GM19324 (cell line): ENCODE measurements at regions not wholly inside any gene's neighbourhood (a gene's known extent, or its start where the extent isn't known, plus 50 kb on each side); places are given as distances from the start of the nearest gene placed in this dataset.
"Not testable (repeated sequence)": the region's sequence is repeated elsewhere in the genome, so short reads cannot be mapped to it uniquely, and the experiment has no call there.

ENCODE experiments used
- ATAC-seq: cut with Tn5 transposase; IDR thresholded peaks from one replicate; pipeline ENCODE4 v1.9.1; 2021; ENCODE audit warnings: mild to moderate bottlenecking, moderate library complexity; ENCODE audit not compliant: unreplicated experiment, low FRiP score

- ATAC-seq = no peak
Measured at GRCh38 chr3:118207271-118207670, 827.4 kb downstream of the IGSF11 start.

- no peak for ATAC-seq
Measured at GRCh38 chr3:118208642-118209041, 826.0 kb downstream of the IGSF11 start.

- ATAC-seq = no peak
Measured at GRCh38 chr3:118213892-118214291, 820.8 kb downstream of the IGSF11 start.

- no peak for ATAC-seq
Measured at GRCh38 chr3:118226206-118226605, 808.4 kb downstream of the IGSF11 start.

GRCh38 chr3:118227191-118227590 lies 807.5 kb downstream of the IGSF11 start:
- ATAC-seq = no peak

- no peak for ATAC-seq
Measured at GRCh38 chr3:118228151-118228550, 806.5 kb downstream of the IGSF11 start.

GRCh38 chr3:118229196-118229595 lies 805.5 kb downstream of the IGSF11 start:
- ATAC-seq = no peak

GRCh38 chr3:118231578-118231977 lies 803.1 kb downstream of the IGSF11 start:
- ATAC-seq = no peak

- ATAC-seq = no peak
Measured at GRCh38 chr3:118239253-118239652, 795.4 kb downstream of the IGSF11 start.

GRCh38 chr3:118244761-118245160 lies 789.9 kb downstream of the IGSF11 start:
- ATAC-seq = no peak

GRCh38 chr3:118245312-118245711 lies 789.3 kb downstream of the IGSF11 start:
- no peak for ATAC-seq

GRCh38 chr3:118258850-118259249 lies 775.8 kb downstream of the IGSF11 start:
- not testable (repeated sequence) for ATAC-seq

- no peak for ATAC-seq
Measured at GRCh38 chr3:118262800-118263402, 771.7 kb downstream of the IGSF11 start.

GRCh38 chr3:118267588-118267987 lies 767.1 kb downstream of the IGSF11 start:
- no peak for ATAC-seq

- ATAC-seq = no peak
Measured at GRCh38 chr3:118269537-118270125, 765.0 kb downstream of the IGSF11 start.

- ATAC-seq = no peak
Measured at GRCh38 chr3:118272991-118273390, 761.7 kb downstream of the IGSF11 start.

- no peak for ATAC-seq
Measured at GRCh38 chr3:118277814-118278213, 756.8 kb downstream of the IGSF11 start.

GRCh38 chr3:118292841-118293240 lies 741.8 kb downstream of the IGSF11 start:
- no peak for ATAC-seq

GRCh38 chr3:118298133-118298532 lies 736.5 kb downstream of the IGSF11 start:
- no peak for ATAC-seq

- no peak for ATAC-seq
Measured at GRCh38 chr3:118304557-118304956, 730.1 kb downstream of the IGSF11 start.

GRCh38 chr3:118332699-118333098 lies 701.9 kb downstream of the IGSF11 start:
- no peak for ATAC-seq

GRCh38 chr3:118337649-118338048 lies 697.0 kb downstream of the IGSF11 start:
- no peak for ATAC-seq
